A172 (cell line): ENCODE measurements at regions not wholly inside any gene's neighbourhood (a gene's known extent, or its start where the extent isn't known, plus 50 kb on each side); places are given as distances from the start of the nearest gene placed in this dataset.
"Not testable (repeated sequence)": the region's sequence is repeated elsewhere in the genome, so short reads cannot be mapped to it uniquely, and the experiment has no call there.

Source experiments
- DNase-seq: peaks from one replicate; pipeline ENCODE4 v3.0.0-alpha.2; 2015; ENCODE audit warnings: low spot score

DNA sequence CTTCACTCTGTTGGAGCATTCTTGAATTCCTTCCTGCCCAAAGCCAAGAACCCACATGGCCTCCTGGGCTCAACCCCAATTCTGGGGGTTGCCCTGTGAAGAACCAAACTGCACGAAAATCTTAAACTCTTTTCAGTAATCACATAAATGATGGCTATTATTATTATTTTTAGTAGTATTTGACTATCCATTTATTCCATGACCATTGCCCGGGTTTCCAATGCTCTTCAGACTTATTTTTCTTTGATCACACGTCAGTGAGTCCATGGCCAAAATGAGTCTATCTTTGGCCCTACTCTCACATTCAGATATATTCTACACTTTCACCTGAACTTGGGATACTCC is 185.9 kb downstream of the AVL9 start:
- DNase-seq, result no peak

DNA sequence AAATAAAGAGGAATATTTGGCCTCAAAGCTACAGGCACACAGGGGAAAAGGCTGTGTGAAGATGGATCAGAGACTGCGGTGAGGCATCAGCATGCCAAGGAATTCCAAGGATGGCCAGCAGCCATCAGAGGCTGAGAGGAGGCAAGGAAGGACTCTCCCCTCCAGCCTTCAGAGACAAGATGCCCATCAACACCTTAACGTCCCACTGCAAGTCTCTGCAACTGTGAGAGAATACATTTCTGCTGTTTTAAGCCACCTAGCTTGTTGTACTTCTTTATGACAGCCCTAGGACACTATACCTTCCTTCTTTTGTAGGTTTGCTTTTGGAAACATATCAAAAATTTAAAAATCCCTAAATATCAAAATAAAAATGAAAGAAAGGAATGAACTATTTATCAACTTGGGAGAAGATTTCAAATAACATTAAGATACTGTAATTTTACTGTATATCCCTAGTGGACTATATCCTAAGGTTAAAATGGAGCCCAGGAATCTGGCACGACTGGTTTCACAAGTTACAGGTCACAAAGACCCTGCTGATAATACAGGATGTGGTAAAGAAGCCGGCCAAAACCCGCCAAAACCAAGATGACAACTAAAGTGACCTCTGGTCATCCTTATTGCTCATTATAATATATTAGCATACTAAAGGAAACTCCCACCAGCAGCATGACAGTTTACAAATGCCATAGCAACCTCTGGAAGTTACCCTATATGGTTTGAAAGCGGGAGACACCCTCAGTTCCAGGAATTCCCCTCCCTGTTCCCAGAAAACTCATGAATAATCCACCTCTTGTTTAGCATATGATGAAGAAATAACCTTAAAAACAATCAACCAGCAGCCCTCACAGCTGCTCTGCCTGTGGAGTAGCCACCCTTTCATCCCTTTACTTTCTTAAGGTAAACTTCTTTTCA is 185.2 kb downstream of the AVL9 start:
- DNase-seq, result peak; percentile 69

GRCh38 chr7:32679192-32679591 is 183.9 kb downstream of the AVL9 start:
- no peak for DNase-seq

GRCh38 chr7:32677593-32677992 is 182.3 kb downstream of the AVL9 start:
- DNase-seq, result no peak

DNA sequence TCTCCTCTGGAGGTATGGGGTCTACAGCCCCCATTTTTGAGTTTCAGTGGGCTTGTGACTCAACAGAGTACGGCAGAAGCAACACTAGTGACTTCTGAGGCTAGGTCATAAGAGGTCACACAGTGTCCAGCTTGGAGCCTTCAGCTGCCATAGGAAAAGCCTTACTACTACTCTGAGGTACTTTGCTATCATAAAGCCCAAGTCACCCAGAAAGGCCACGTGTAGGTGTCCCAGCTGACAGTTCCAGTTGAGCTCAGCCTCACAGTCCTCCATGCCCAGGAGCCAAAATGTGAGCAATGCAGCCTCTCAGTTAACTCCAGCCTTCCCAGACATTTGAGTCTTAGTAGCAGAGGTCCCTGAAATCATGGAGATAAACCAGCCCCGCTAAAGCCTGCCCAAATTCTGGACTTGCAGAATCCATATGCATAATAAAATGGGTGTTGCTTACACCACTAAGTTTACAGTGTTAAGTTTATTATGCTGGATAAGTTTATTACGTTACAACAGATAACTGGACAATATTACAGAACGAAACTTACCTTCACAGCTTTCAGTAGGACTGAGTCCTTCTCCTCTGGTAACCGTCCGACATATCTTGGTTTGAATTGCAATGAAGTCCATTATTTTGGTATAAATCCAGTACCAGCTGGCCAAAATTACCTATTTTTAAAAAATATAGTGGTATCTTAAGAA is 181.1 kb downstream of the AVL9 start:
- no peak for DNase-seq

- DNase-seq, result no peak
Measured at GRCh38 chr7:32673275-32673983, 178.1 kb downstream of the AVL9 start.

- peak; percentile 89 for DNase-seq
Measured at GRCh38 chr7:32670110-32671025, 175.1 kb downstream of the AVL9 start.

DNA sequence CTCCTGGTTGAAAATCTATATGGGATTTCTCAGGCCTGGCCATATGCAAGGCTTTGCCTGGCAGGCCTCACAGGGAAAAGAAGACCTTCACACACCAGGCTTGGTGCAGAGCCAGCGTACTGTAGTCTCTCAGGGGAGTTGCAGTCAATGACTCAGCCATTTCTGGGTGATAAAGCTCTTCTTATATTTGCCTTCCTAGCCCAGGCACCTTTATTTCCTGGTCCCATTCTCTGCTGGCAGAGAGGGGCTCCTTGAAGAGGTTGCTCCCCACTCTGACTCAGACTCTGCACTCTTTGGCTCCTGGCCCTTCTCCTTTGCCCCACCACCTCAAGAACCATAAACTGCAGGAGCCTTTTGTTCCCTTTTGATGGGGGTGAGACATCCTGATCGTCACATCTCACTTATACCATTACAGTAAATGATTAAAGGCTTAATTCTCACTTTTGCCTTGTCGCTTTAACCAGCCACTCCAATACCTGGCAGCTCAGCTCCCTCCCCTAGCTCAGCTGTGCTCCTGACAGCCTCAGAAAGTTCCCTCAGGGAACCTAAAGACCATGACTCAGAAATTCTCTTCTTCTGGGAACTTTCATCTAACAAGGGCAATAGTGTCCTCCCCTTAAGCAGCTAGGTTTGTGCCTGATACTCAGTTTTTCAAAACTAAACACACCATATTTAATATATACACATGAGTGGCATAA is 174.0 kb downstream of the AVL9 start:
- DNase-seq, result peak; percentile 94

DNA sequence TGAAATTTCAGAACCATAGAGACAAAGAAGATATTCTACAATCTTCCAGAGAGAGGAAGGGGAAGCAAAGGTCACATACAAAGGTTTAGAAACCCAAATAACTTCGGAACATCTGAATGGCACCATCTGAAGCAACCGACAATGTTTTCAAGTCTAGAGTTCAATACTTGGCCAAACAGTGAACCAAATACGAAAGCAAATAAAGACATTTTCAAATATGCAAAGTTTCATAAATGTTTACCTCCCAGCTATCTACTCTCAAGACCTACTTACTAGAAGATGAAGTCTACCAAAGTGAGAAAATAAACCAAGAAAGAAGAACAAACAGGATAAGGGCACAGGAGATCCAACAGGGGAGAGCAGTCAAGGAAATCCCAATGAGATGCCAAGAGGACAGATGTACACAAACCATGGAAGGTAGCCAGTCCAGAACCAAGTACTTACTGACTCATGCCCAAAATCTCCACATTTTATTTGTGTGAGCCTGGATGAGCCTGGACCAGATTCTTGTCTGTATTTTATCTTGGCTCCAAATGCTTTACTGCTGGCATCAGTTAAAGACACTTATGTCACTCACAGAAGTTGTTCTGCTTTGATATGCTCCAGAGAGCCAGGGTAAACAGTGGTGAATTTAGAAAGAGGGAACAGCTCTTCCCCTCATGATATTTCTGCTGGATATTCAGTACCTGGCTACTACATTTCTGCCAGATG is 173.3 kb downstream of the AVL9 start:
- peak; percentile 78 for DNase-seq

DNA sequence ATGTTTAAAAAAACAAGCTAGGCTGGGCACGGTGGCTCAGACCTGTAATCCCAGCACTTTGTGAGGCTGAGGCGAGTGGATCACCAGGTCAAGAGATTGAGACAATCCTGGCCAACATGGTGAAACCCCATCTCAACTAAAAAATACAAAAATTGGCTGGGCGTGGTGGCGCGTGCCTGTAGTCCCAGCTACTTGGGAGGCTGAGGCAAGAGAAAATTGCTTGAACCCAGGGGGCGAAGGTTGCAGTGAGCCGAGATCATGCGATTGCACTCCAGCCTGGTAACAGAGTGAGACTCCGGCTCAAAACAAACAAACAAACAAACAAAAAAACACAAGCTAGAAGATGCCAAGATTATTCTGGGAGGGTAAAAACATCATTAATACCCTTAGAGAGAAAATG is 172.3 kb downstream of the AVL9 start:
- not testable (repeated sequence) for DNase-seq

- not testable (repeated sequence) for DNase-seq
Measured at GRCh38 chr7:32663805-32664211, 168.5 kb downstream of the AVL9 start.

GRCh38 chr7:32662509-32662908 is 167.2 kb downstream of the AVL9 start:
- DNase-seq, result not testable (repeated sequence)

- no peak for DNase-seq
Measured at GRCh38 chr7:32661929-32662328, 166.6 kb downstream of the AVL9 start.

- no peak for DNase-seq
Measured at GRCh38 chr7:32661501-32661900, 166.2 kb downstream of the AVL9 start.

DNA sequence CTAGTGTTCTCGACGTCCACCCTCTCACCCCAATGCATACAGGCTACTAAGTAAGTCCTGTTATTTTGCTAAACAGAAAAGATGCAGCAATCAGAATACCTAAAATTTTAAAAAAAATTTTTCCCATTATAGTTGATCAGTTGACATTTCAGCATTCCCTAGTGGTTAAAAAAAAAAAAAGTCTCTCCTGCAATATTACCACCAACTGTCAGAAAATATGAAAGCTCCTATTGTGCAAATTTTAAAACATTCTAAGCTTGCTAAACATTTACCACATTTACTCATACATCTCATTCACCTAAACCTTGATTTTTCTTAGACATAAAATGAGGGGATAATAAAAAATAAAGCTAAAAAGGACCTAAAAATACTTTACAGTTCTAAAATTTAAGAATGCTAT is 165.6 kb downstream of the AVL9 start:
- DNase-seq, result no peak

DNA sequence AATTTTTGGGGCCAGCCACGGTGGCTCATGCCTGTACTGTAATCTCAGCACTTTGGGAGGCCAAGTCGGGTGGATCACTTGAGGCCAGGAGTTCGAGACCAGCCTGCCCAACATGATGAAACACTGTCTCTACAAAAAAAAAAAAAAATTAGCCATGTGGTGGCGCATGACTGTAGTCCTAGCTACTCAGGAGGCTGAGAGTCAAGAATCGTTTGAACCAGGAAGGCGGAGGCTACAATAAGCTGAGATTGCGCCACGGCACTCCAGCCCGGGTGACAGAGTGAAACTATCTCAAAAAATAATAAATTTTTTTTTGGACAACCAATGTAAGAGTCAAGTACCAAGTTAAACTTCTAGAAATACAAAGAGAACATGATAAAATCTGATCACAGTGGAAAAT is 164.6 kb downstream of the AVL9 start:
- no peak for DNase-seq

DNA sequence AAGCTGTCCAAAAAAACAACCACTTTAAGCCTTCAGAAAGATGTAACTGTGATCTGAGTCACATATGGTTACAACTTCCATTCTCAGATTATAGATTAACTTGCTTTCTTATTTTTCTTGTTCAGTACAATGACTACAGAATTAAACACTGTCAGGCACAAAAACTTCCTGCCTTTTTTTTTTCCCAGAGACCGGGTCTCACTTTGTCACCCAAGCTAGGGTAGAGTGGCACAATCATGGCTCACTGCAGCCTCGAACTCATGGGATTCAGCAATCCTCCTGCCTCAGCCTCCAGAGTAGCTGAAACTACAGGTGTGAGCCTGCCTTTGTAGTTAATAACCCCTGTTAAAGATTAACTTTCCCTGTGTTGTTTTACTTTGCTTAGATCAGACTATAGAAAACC is 163.2 kb downstream of the AVL9 start:
- DNase-seq, result no peak

DNA sequence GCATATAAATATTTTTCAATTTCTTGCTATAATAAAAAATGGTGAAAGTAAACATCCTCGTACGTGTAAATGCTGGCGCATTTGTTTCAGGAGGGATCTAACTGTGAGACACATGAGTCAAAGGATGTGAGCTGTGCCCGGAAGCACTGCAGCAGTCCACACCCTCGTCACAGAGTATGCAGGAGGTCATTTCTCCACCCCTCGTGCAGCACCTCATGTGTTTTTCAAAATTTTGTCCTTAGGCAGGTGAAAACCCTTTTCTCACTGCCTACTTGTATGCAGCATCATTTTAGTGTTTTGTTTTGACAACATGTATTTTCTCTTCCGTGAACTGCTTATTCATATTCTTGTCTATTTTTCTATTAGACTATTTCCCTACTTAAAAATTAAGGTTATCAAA is 162.7 kb downstream of the AVL9 start:
- peak; percentile 84 for DNase-seq

DNA sequence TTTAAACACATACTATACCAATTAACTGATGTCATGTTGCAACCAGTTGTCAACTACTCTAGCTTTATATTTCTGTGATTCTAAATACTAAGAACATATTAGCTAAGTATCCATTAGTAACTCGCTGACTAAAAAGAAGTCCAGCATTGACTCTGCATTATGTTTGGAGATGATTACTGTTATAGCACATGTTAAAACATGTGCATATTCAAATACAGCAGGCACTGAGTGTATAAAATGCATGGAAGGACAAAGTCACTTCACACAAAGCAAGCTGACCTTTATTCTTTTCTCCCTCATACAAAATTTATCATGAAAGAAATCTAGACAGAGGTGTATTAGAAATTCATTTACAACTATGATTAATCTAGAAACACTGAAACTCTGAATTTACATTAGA is 159.3 kb downstream of the AVL9 start:
- DNase-seq, result not testable (repeated sequence)

- DNase-seq, result not testable (repeated sequence)
Measured at GRCh38 chr7:32650356-32650755, 155.1 kb downstream of the AVL9 start.
